Mesenchymal stem cell (in vitro differentiated cells and primary cell): ENCODE measurements at regions not wholly inside any gene's neighbourhood (a gene's known extent, or its start where the extent isn't known, plus 50 kb on each side); places are given as distances from the start of the nearest gene placed in this dataset.

Source experiments
- DNase-seq: peaks from one replicate; pipeline ENCODE4 v3.0.0-alpha.2; 2013
- H2AFZ ChIP-seq: one replicate; pipeline ENCODE4 v1.6.1; 2013; ENCODE audit warnings: low read depth, mild to moderate bottlenecking, control low read depth, inconsistent platforms, low read length, moderate library complexity
- H2AK5ac ChIP-seq: 2 replicates; pipeline ENCODE4 v1.6.1; 2013; ENCODE audit warnings: low read length, moderate library complexity, mild to moderate bottlenecking, inconsistent platforms; ENCODE audit not compliant: severe bottlenecking
- H2BK120ac ChIP-seq: one replicate; pipeline ENCODE4 v1.6.1; 2013; ENCODE audit warnings: low read depth, mild to moderate bottlenecking, inconsistent platforms, low read length, moderate library complexity
- H2BK12ac ChIP-seq, 2 experiments: one replicate each; pipeline ENCODE4 v1.6.1; 2013; ENCODE audit warnings: inconsistent platforms in 2 of 2, low read length in 2 of 2, mild to moderate bottlenecking in 2 of 2, moderate library complexity in 2 of 2, control low read depth in 1 of 2
- H2BK15ac ChIP-seq: one replicate; pipeline ENCODE4 v1.6.1; 2013; ENCODE audit warnings: mild to moderate bottlenecking, low read depth, inconsistent platforms; ENCODE audit not compliant: poor library complexity, severe bottlenecking
- H2BK5ac ChIP-seq: 2 replicates; pipeline ENCODE4 v1.6.1; 2013; ENCODE audit warnings: low read depth, mild to moderate bottlenecking, low read length, control low read depth, inconsistent platforms; ENCODE audit not compliant: poor library complexity, severe bottlenecking
- H3K14ac ChIP-seq, 2 experiments: one replicate each; pipeline ENCODE4 v1.6.1; 2013; ENCODE audit warnings: inconsistent platforms in 2 of 2, low read length in 2 of 2, control low read depth in 1 of 2, mild to moderate bottlenecking in 1 of 2, moderate library complexity in 1 of 2
- H3K18ac ChIP-seq, 2 experiments: one replicate each; pipeline ENCODE4 v1.6.1; 2013; ENCODE audit warnings: inconsistent platforms in 2 of 2, low read length in 2 of 2, control low read depth in 1 of 2, low read depth in 1 of 2, mild to moderate bottlenecking in 1 of 2
- H3K23ac ChIP-seq, 2 experiments: one replicate each; pipeline ENCODE4 v1.6.1; 2013; ENCODE audit warnings: inconsistent platforms in 2 of 2, low read length in 2 of 2, mild to moderate bottlenecking in 2 of 2, moderate library complexity in 2 of 2, control low read depth in 1 of 2
- H3K27ac ChIP-seq: 2 replicates; pipeline ENCODE4 v1.5.1; 2013; ENCODE audit warnings: mild to moderate bottlenecking, moderate library complexity, low read length, control low read depth, inconsistent platforms; ENCODE audit not compliant: poor library complexity, severe bottlenecking
- H3K27me3 ChIP-seq, 2 experiments: 2 replicates each; pipeline versions ENCODE4 v1.6.1 to v1.7.0; 2013; ENCODE audit warnings: low read length in 2 of 2, mild to moderate bottlenecking in 2 of 2, moderate library complexity in 2 of 2, control low read depth in 1 of 2, inconsistent platforms in 1 of 2; ENCODE audit not compliant: control insufficient read depth in 1 of 2, insufficient read depth in 1 of 2
- H3K36me3 ChIP-seq, 2 experiments: 2 replicates each; pipeline versions ENCODE4 v1.6.1 to v1.7.0; 2013; ENCODE audit warnings: low read length in 2 of 2, control low read depth in 1 of 2, inconsistent platforms in 1 of 2, low read depth in 1 of 2, mild to moderate bottlenecking in 1 of 2; ENCODE audit not compliant: insufficient read depth in 2 of 2, control insufficient read depth in 1 of 2
- H3K4ac ChIP-seq, 2 experiments: one replicate each; pipeline ENCODE4 v1.6.1; 2013; ENCODE audit warnings: inconsistent platforms in 2 of 2, low read length in 2 of 2, mild to moderate bottlenecking in 2 of 2, moderate library complexity in 2 of 2, control low read depth in 1 of 2, low read depth in 1 of 2
- H3K4me1 ChIP-seq: 2 replicates; pipeline ENCODE4 v1.6.1; 2013; ENCODE audit warnings: low read depth, low read length, control low read depth; ENCODE audit not compliant: control insufficient read depth, insufficient read depth
- H3K4me2 ChIP-seq: 2 replicates; pipeline ENCODE4 v1.6.1; 2013; ENCODE audit warnings: low read length, mild to moderate bottlenecking, inconsistent platforms; ENCODE audit not compliant: poor library complexity, severe bottlenecking
- H3K4me3 ChIP-seq, 2 experiments: 2 replicates each; pipeline versions ENCODE4 v1.5.1 to v1.7.0; 2013; ENCODE audit warnings: low read length in 2 of 2, mild to moderate bottlenecking in 2 of 2, control low read depth in 1 of 2, low read depth in 1 of 2; ENCODE audit not compliant: insufficient read depth in 1 of 2
- H3K79me1 ChIP-seq: replicated peaks from 2 replicates; pipeline ENCODE4 v1.6.1; 2013; ENCODE audit warnings: mild to moderate bottlenecking, control low read depth, low read length, inconsistent platforms; ENCODE audit not compliant: poor library complexity, severe bottlenecking
- H3K9ac ChIP-seq: 2 replicates; pipeline ENCODE4 v1.7.0; 2013; ENCODE audit warnings: mild to moderate bottlenecking, low read length, moderate library complexity
- H3K9me3 ChIP-seq: 2 replicates; pipeline ENCODE4 v1.7.0; 2013; ENCODE audit warnings: mild to moderate bottlenecking, low read length; ENCODE audit not compliant: control insufficient read depth
- H4K8ac ChIP-seq: one replicate; pipeline ENCODE4 v1.6.1; 2013; ENCODE audit warnings: inconsistent platforms, mild to moderate bottlenecking, low read length, moderate library complexity
- H4K91ac ChIP-seq: one replicate; pipeline ENCODE4 v1.6.1; 2013; ENCODE audit warnings: mild to moderate bottlenecking, low read length, inconsistent platforms
- WGBS: methylation state at CpG from one replicate; pipeline ENCODE4 v1.1.7; 2013; ENCODE audit warnings: mixed read lengths; 5-methylcytosine and 5-hydroxymethylcytosine counted together

GRCh38 chr15:70214941-70215635 lies 117.4 kb upstream of the TLE3 start:
- Histone ChIP-seq H2BK12ac (no peak overlapping the region), H3K4me1 (no peaks in the 10 kb centered on the region), H3K4ac (no peak overlapping the region), H3K79me1 (no peaks in the 10 kb centered on the region), H4K8ac (no peak overlapping the region), H4K91ac (no peak overlapping the region), H2BK5ac (no peak overlapping the region), H3K36me3 (no peaks in the 10 kb centered on the region), H3K9ac (no peak overlapping the region), H3K27ac (no peak overlapping the region), H3K4me3 (no peak overlapping the region), H2BK15ac (no peak overlapping the region), H2AFZ (no peak overlapping the region), H3K4me2 (no peak overlapping the region), H3K9me3 (peaks cover 3% of the 10 kb centered on the region), H3K27me3 (peaks cover 53 to 61% of the 10 kb centered on the region in 2 experiments), H2BK120ac (no peak overlapping the region), H3K14ac (no peak overlapping the region), H2AK5ac (no peak overlapping the region), H3K23ac (no peak overlapping the region), H3K18ac (no peak overlapping the region)
- no peak for DNase-seq
- 88% methylated on average over 7 of the region's 7 CpGs for WGBS

- Histone ChIP-seq H2BK5ac (no peak overlapping the region), H3K9ac (no peak overlapping the region), H2BK120ac (no peak overlapping the region), H3K18ac (no peak overlapping the region), H3K36me3 (no peaks in the 10 kb centered on the region), H3K9me3 (peaks cover 3% of the 10 kb centered on the region), H2BK15ac (no peak overlapping the region), H3K4me2 (no peak overlapping the region), H3K14ac (no peak overlapping the region), H3K4ac (no peak overlapping the region), H2AFZ (no peak overlapping the region), H3K4me1 (no peaks in the 10 kb centered on the region), H3K27me3 (peaks cover 55 to 68% of the 10 kb centered on the region in 2 experiments), H4K8ac (no peak overlapping the region), H2BK12ac (no peak overlapping the region), H4K91ac (no peak overlapping the region), H3K27ac (no peak overlapping the region), H3K23ac (no peak overlapping the region), H3K79me1 (no peaks in the 10 kb centered on the region), H3K4me3 (no peak overlapping the region), H2AK5ac (no peak overlapping the region)
- no peak for DNase-seq
- WGBS = 86% methylated on average over 5 of the region's 5 CpGs
These were observed 116.6 kb upstream of the TLE3 start for GRCh38 chr15:70214276-70214675.

- Histone ChIP-seq H3K18ac (no peak overlapping the region), H4K8ac (no peak overlapping the region), H2BK120ac (no peak overlapping the region), H3K14ac (no peak overlapping the region), H3K23ac (no peak overlapping the region), H3K36me3 (no peaks in the 10 kb centered on the region), H3K79me1 (no peaks in the 10 kb centered on the region), H3K4me3 (no peak overlapping the region), H3K9me3 (peaks cover 3% of the 10 kb centered on the region), H2BK15ac (no peak overlapping the region), H3K4ac (no peak overlapping the region), H2BK12ac (no peak overlapping the region), H2BK5ac (no peak overlapping the region), H3K27ac (no peak overlapping the region), H3K4me1 (no peaks in the 10 kb centered on the region), H3K9ac (no peak overlapping the region), H4K91ac (no peak overlapping the region), H3K4me2 (no peak overlapping the region), H2AK5ac (no peak overlapping the region), H2AFZ (no peak overlapping the region), H3K27me3 (peaks cover 53 to 68% of the 10 kb centered on the region in 2 experiments)
- 84% methylated on average over 7 of the region's 7 CpGs for WGBS
- no peak for DNase-seq
These were observed 116.1 kb upstream of the TLE3 start for GRCh38 chr15:70213794-70214193.

GRCh38 chr15:70212963-70213315 lies 115.2 kb upstream of the TLE3 start:
- 47% methylated on average over 9 of the region's 10 CpGs for WGBS
- no peak overlapping the region for H3K23ac ChIP-seq
- H3K79me1 ChIP-seq = no peaks in the 10 kb centered on the region
- H3K27ac ChIP-seq = no peak overlapping the region
- H2AFZ ChIP-seq = no peak overlapping the region
- no peak overlapping the region for H3K18ac ChIP-seq
- H4K8ac ChIP-seq = no peak overlapping the region
- H2BK120ac ChIP-seq = no peak overlapping the region
- H3K14ac ChIP-seq = no peak overlapping the region
- no peak overlapping the region for H3K4ac ChIP-seq
- H2BK12ac ChIP-seq = no peak overlapping the region
- H3K4me2 ChIP-seq = no peak overlapping the region
- H2AK5ac ChIP-seq = no peak overlapping the region
- H2BK15ac ChIP-seq = no peak overlapping the region
- no peaks in the 10 kb centered on the region for H3K36me3 ChIP-seq
- no peak overlapping the region for H3K4me3 ChIP-seq
- H3K9me3 ChIP-seq = peaks cover 3% of the 10 kb centered on the region
- H4K91ac ChIP-seq = no peak overlapping the region
- no peak for DNase-seq
- H3K9ac ChIP-seq = no peak overlapping the region
- H3K4me1 ChIP-seq = no peaks in the 10 kb centered on the region
- H2BK5ac ChIP-seq = no peak overlapping the region
- peaks cover 54 to 66% of the 10 kb centered on the region in 2 experiments for H3K27me3 ChIP-seq
